ENCODE measurements at regions not wholly inside any gene's neighbourhood (a gene's known extent, or its start where the extent isn't known, plus 50 kb on each side); places are given as distances from the start of the nearest gene placed in this dataset.

DNA sequence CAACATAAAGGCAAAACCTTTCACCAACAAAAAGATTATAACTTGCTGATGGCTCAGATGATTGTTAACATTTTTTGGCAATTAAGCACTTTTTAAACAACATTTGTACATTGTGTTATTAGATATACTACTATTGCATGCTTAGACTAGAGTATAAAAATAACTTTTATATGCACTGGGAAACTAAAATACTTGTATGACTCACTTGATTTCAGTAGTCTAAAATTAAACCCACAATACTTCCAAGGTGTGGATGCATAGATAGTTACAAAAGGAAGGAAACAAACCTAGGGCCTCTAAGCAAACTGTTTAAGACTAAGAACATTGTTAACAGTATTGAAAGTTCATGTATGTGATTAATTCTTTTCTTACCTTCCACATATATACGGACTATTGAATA, 1521.5 kb downstream of the OTOL1 start:
- Mint-ChIP-seq H3K36me3 (ENCODE audit: low read depth) (no peaks in the 10 kb centered on the region), H3K27ac (no peak overlapping the region), H3K27me3 (no peaks in the 10 kb centered on the region), H3K4me1 (ENCODE audit: low read depth) (no peaks in the 10 kb centered on the region), H3K9me3 (peaks cover 7% of the 10 kb centered on the region), H3K4me3 (no peak overlapping the region)

DNA sequence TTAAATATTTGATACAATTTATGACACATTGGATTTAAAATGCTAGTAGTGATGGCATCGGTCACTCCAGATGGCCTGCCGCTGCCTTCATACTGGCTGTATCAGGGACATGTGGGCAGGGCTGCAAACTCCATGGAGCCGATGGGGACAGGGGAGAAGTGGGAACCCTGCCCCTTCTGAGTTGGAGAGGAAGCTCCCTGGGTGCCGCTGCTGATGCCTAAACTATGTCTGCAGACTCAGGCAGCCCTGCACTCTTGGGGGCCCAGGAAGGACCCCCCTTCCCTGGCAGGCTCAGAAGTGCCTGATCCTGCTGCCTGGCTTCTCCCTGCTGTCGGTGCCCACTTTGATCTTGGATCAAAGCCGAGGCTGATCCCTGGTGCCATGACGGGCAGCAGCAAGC, 1522.1 kb downstream of the OTOL1 start:
- H3K9me3 Mint-ChIP-seq: peaks cover 7% of the 10 kb centered on the region
- H3K27me3 Mint-ChIP-seq: no peaks in the 10 kb centered on the region
- no peak overlapping the region for H3K4me3 Mint-ChIP-seq
- H3K4me1 Mint-ChIP-seq (ENCODE audit: low read depth): no peaks in the 10 kb centered on the region
- no peak overlapping the region for H3K27ac Mint-ChIP-seq
- no peaks in the 10 kb centered on the region for H3K36me3 Mint-ChIP-seq (ENCODE audit: low read depth)

DNA sequence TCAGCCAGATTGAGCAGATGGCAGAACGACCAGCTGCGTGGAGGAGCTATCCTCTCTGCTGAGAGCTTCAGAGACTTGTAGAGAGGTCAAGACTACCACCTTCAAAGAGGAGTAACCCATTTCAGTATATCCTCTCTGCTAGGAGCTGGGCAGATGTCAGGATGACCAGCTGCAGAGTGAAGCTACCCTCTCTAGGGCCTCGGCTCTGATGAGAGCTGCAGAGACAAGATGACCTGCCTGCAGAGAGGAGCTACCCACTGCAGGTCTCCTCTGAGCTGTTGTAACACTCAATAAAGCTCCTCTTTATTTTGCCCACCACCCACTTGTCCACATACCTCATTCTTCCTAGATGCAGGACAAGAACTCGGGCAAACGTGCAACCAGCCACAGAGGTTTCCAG, 1522.7 kb downstream of the OTOL1 start:
- Mint-ChIP-seq H3K36me3 (ENCODE audit: low read depth) (no peaks in the 10 kb centered on the region), H3K9me3 (peaks cover 7% of the 10 kb centered on the region), H3K4me3 (no peak overlapping the region), H3K27me3 (no peaks in the 10 kb centered on the region), H3K4me1 (ENCODE audit: low read depth) (no peaks in the 10 kb centered on the region), H3K27ac (no peak overlapping the region)

DNA sequence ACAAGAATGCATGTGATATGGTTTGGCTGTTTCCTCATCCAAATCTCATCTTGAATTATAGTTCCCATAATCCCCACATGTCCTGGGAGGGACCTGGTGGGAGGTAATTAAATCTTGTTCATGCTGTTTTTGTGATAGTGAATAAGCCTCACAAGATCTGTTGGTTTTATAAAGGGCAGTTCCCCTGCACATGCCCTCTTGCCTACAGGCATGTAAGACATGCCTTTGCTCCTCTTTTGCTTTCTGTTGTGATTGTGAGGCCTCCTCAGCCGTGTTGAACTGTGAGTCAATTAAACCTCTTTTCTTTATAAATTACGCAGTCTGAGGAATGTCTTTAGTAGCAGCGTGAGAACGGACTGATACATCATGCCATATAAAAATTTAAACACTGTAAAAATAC, 1537.0 kb downstream of the OTOL1 start:
- peaks cover 3% of the 10 kb centered on the region for H3K9me3 Mint-ChIP-seq
- H3K27me3 Mint-ChIP-seq: no peaks in the 10 kb centered on the region
- H3K4me1 Mint-ChIP-seq (ENCODE audit: low read depth): no peaks in the 10 kb centered on the region
- no peaks in the 10 kb centered on the region for H3K36me3 Mint-ChIP-seq (ENCODE audit: low read depth)
- H3K27ac Mint-ChIP-seq: no peak overlapping the region
- no peak overlapping the region for H3K4me3 Mint-ChIP-seq

DNA sequence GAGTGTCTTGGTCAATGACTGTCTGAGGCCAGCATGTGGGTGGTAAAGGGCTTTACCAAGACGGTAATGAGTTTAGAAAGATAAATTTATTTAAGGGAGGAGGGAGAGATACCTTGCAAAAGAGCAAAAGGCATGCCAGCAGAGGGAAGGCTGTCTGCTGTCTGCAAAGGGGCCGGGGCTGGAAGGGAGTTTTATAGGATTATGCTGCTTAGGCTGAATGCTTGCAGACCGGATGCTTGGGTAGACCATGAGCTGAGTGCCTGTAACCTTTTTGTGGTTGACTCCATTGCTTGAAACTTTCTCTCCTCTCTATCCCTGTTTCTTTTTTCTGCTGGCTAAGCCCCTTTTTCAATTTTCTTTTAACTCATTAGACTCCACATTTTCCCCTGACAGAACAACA, 1543.0 kb downstream of the OTOL1 start:
- H3K36me3 Mint-ChIP-seq (ENCODE audit: low read depth): no peaks in the 10 kb centered on the region
- H3K27ac Mint-ChIP-seq: no peak overlapping the region
- no peaks in the 10 kb centered on the region for H3K4me1 Mint-ChIP-seq (ENCODE audit: low read depth)
- H3K27me3 Mint-ChIP-seq: no peaks in the 10 kb centered on the region
- peaks cover 3% of the 10 kb centered on the region for H3K9me3 Mint-ChIP-seq
- no peak overlapping the region for H3K4me3 Mint-ChIP-seq

DNA sequence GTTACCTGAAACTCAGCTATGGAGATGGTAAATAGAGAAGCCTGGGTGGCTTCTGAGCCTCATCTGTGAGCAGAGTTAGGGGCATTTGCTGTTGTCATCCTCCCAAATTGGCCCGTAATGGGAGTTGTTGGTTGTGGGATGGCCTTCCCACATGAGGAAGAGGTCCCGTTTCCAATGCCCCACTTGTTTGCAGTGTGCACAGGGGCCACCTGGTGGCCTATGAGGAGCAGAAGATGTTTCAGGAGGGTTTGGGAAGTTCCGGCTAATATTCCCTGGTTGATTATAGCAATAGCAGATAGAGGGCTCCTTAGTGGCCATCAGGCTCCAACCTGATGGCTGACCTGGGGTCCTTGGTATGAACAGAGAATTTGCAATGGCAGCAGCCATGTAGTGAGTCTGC, 1546.5 kb downstream of the OTOL1 start:
- Mint-ChIP-seq H3K27ac (no peak overlapping the region), H3K36me3 (ENCODE audit: low read depth) (no peaks in the 10 kb centered on the region), H3K4me1 (ENCODE audit: low read depth) (no peaks in the 10 kb centered on the region), H3K27me3 (no peaks in the 10 kb centered on the region), H3K9me3 (peaks cover 3% of the 10 kb centered on the region), H3K4me3 (no peak overlapping the region)

DNA sequence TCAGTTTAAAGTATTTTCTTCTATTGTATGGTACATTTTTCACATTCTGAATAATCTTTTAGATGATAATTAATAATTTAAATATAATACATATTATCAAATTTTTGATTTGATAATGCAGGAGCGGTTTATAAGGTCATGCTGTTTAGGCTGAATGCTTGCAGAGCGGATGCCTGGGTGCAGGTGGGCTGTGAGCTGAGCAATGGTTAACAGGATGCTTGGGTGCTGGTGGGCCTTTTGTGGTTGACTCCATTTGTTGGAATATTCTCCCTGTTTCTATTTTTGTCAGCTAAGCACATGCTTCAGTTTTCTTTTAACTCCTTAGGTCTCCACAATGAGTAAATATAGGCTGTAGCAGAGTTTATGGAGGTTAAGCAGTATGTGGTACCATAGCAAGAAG, 1549.3 kb downstream of the OTOL1 start:
- Mint-ChIP-seq H3K27me3 (no peaks in the 10 kb centered on the region), H3K36me3 (ENCODE audit: low read depth) (no peaks in the 10 kb centered on the region), H3K4me1 (ENCODE audit: low read depth) (no peaks in the 10 kb centered on the region), H3K27ac (no peak overlapping the region), H3K9me3 (peaks cover 3% of the 10 kb centered on the region), H3K4me3 (no peak overlapping the region)

DNA sequence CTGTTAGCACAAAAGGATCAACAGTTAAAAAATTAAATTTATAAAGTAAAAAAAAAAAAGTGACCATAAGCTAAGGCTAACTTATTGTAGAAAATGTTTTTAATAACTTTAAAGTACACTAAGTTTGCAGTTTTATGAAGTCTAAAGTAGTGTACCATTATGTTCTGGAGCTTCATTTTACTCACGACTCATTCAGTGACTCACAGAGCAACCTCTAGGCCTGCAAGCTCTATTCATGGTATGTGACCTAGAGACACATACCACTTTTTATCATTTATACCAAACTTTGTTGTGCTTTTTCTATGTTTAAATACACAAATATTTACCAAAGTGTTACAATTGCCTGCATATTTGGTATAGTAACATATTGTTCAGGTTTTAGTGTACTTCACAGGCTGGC, 1552.3 kb downstream of the OTOL1 start:
- Mint-ChIP-seq H3K4me1 (ENCODE audit: low read depth) (no peaks in the 10 kb centered on the region), H3K27me3 (no peaks in the 10 kb centered on the region), H3K27ac (no peak overlapping the region), H3K9me3 (peaks cover 3% of the 10 kb centered on the region), H3K4me3 (no peak overlapping the region), H3K36me3 (ENCODE audit: low read depth) (no peaks in the 10 kb centered on the region)

DNA sequence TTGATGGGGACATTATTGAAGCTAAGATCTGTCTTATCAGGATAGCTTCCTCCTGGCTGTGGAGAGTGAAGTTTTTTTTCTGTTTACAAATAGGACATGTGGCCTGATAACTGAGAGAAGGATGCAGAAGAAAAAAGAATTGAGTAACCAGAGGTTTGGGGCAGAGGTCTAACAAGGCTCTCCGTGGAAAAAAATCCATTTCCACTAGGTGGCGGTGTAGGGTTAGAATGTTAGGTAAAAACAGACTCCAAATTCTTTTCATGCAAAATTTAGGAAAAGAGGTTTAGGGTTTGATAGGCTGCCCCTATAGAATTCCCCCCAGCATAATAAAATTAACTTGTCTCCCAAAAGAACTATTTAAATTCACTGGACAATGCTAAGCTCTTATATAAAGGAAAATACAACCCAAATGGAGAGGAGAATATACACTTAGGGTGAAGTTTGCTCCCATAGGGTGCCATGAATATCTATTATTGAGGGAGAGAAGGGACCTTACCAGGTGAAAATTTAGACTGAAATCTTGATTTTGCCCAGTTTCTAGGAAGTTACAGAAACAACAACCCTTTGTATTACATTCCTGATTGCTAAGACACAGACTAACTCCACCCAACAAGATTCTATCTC, 1560.4 kb downstream of the OTOL1 start:
- no peak overlapping the region for H3K4me3 Mint-ChIP-seq
- no peaks in the 10 kb centered on the region for H3K4me1 Mint-ChIP-seq (ENCODE audit: low read depth)
- no peaks in the 10 kb centered on the region for H3K27me3 Mint-ChIP-seq
- no peaks in the 10 kb centered on the region for H3K36me3 Mint-ChIP-seq (ENCODE audit: low read depth)
- no peaks in the 10 kb centered on the region for H3K9me3 Mint-ChIP-seq
- no peak overlapping the region for H3K27ac Mint-ChIP-seq

DNA sequence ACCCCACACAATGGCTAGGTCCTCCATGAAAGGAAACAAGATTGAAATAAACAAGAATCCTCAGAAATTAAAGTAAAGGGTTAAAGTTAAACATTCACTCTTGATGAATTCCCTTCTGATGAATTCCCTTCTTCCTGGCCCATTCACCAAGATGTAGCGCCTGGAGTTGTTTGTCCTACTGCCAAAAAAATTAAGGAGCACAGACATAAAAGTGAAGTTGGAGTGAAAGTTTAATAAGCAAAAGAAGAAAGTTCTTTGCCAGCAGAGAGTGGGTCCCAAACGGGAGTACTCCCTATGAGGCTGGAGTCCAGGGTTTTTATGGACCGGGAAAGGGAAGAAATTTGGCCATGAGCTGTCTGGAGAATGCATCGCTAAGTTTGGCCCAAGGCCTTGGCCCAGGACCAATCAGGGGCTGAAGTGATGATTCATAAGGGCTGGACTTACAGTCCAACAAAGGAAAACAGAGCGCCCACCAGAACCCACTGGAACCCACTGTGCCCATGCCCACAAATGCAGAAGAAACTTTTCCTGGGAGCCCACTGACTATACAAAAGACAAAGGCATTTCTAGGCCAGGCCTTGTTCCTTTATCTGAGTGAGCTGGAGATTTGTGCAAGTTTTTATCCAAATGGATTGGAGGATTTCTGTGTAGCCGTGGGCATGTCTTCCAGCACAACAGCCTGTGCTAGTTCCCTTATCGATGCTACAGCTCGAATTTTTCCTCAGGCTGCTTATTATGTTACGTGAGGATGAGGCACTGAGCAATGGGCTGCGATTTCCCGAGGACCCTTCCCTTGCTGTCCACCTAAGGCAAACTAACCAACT, 1561.6 kb downstream of the OTOL1 start:
- H3K4me1 Mint-ChIP-seq (ENCODE audit: low read depth): no peaks in the 10 kb centered on the region
- no peak overlapping the region for H3K4me3 Mint-ChIP-seq
- no peaks in the 10 kb centered on the region for H3K9me3 Mint-ChIP-seq
- no peaks in the 10 kb centered on the region for H3K36me3 Mint-ChIP-seq (ENCODE audit: low read depth)
- no peak overlapping the region for H3K27ac Mint-ChIP-seq
- no peaks in the 10 kb centered on the region for H3K27me3 Mint-ChIP-seq

DNA sequence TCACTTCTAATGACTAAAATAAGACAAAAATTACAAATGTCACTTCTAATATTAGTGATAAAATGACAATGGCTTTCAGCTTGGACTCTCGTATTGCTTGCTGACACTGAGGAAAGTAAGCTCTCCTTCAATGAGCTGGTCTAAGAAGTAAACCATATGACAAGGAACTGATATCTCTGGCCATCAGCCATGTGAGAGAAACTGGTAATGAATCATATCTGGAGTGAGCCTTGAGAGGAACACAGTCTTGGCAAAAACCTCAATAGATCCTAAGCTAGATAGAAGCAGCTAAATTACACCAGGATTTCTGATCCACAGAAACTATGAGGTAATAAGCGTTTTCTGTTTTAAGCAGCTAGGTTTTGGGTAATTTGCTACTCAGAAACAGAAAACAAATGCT, 1575.1 kb downstream of the OTOL1 start:
- no peaks in the 10 kb centered on the region for H3K4me1 Mint-ChIP-seq (ENCODE audit: low read depth)
- H3K36me3 Mint-ChIP-seq (ENCODE audit: low read depth): no peaks in the 10 kb centered on the region
- no peak overlapping the region for H3K27ac Mint-ChIP-seq
- no peak overlapping the region for H3K4me3 Mint-ChIP-seq
- peaks cover 14% of the 10 kb centered on the region for H3K9me3 Mint-ChIP-seq
- H3K27me3 Mint-ChIP-seq: no peaks in the 10 kb centered on the region
